HFF-Myc (cell line): ENCODE measurements at regions not wholly inside any gene's neighbourhood (a gene's known extent, or its start where the extent isn't known, plus 50 kb on each side); places are given as distances from the start of the nearest gene placed in this dataset.

Source experiments
- DNase-seq: peaks from one replicate; pipeline ENCODE4 v3.0.0-alpha.2; 2011; ENCODE audit warnings: low read depth; ENCODE audit errors: extremely low read depth
- H3K4me3 ChIP-seq: replicated peaks from 2 replicates; pipeline ENCODE4 v1.5.1; 2011; ENCODE audit warnings: low read depth, mild to moderate bottlenecking, control low read depth, low read length
- TF ChIP-seq, protein P1 (sequence below): IDR thresholded peaks from 2 replicates; pipeline ENCODE4 v1.5.1; 2012; ENCODE audit warnings: mild to moderate bottlenecking, low read depth, low read length, control low read depth; ENCODE audit errors: missing control alignments

DNA sequence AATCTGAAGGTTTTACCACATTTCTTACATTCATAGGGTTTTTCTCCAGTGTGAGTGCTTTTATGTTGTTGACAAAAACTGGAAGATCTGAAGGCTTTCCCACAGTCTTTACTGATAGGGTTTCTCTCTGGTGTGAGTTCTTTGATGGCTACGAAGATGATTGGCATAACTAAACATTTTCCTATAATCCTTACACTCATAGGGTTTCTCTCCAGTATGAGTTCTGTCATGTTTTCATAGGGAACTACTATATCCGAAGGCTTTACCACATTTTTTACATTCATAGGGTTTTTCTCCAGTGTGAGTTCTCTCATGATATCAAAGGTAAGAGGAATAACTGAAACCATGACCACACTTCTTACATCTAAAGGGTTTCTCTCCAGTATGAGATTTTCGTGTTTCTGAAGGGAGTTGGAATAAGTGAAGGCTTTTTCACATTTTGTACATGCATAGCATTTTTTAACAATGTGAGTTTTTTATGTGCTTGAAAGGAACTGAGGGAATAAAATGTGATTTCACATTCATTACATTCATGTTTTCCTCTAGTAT is 1987.7 kb downstream of the TP53TG3F start:
- DNase-seq: no peak
- no peak overlapping the region for H3K4me3 ChIP-seq
- TF ChIP-seq, protein P1, sequence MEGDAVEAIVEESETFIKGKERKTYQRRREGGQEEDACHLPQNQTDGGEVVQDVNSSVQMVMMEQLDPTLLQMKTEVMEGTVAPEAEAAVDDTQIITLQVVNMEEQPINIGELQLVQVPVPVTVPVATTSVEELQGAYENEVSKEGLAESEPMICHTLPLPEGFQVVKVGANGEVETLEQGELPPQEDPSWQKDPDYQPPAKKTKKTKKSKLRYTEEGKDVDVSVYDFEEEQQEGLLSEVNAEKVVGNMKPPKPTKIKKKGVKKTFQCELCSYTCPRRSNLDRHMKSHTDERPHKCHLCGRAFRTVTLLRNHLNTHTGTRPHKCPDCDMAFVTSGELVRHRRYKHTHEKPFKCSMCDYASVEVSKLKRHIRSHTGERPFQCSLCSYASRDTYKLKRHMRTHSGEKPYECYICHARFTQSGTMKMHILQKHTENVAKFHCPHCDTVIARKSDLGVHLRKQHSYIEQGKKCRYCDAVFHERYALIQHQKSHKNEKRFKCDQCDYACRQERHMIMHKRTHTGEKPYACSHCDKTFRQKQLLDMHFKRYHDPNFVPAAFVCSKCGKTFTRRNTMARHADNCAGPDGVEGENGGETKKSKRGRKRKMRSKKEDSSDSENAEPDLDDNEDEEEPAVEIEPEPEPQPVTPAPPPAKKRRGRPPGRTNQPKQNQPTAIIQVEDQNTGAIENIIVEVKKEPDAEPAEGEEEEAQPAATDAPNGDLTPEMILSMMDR: no peak

DNA sequence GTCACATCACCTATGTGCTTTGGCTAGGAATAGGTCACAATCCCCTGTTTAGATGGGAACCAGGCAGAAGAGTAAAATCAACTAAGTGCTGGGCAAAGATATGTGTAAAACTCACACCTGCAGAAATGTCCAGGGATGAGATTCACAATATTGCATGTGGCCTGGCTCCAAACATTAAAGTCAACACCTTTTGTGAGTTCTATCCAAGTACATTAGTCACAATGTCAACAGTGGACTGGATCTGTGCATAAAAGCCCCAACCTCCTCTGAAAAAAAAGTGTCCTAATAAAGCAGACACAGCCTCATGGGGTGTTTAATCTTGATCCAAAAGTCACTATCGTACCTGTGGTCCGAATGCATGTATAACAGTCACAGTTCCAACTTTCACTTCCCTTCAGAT is 1990.3 kb downstream of the TP53TG3F start:
- no peak overlapping the region for H3K4me3 ChIP-seq
- TF ChIP-seq, protein P1: no peak

DNA sequence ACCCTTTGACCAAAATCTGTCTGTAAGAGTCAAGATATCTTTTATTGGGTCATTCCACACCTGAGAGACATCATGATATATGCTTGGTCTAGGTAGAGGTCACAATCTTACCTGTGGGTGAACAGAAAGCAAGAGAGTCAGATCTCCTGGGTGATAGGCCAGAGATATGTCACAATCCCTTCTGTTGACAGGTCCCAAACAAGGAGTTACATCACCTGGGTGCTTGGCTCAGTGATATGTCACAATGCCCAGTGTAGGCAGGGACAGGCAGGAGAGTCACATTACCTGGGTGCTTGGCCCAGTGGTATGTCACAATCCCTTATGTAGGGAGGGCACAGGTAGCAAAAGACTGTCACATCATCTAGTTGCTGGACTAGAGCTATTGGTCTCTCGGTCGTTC is 1991.2 kb downstream of the TP53TG3F start:
- TF ChIP-seq, protein P1: no peak
- no peak overlapping the region for H3K4me3 ChIP-seq
- DNase-seq: no peak

More for the DNA sequence above, 1990.3 kb downstream of the TP53TG3F start:
- DNase-seq: no peak

DNA sequence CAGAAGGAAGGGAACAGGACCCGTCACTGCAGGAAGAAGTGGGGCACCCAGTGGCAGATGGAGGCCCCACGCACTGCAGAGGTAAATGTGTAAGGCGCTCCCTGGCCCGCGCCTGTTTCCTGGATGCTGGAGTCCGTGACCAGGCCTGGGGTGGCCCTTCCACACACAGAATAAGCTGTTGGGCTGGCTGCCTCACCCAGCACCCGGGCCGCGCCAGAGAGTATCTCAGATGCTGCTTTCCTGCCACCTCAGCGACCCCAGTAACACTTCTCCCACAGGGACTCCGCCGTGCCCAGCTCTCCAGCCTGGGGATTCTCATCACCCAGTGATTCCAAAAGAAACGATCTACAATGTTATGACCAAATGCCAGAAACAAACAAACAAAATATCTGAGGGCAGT is 1993.1 kb downstream of the TP53TG3F start:
- no peak for DNase-seq
- TF ChIP-seq, protein P1: no peak
- H3K4me3 ChIP-seq: no peak overlapping the region

DNA sequence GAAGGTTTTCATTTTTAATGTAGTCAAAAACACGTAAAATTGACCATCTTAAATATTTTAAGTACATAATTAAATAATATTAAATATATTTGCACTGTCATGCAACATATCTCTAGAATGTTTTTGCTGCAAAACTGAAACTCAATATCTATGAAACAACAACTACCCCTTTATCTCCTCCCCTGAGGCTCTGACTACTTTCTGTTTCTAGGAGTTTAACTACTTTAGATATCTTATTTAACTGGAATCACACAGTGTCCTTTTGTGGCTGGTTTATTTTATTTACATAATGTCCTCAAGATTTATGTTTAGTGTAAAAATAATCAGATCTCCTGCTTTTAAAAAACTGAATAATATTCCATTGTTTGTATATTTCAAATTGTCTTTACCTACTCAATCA is 2003.9 kb downstream of the TP53TG3F start:
- H3K4me3 ChIP-seq: no peak overlapping the region
- DNase-seq: no peak
- TF ChIP-seq, protein P1: no peak

DNA sequence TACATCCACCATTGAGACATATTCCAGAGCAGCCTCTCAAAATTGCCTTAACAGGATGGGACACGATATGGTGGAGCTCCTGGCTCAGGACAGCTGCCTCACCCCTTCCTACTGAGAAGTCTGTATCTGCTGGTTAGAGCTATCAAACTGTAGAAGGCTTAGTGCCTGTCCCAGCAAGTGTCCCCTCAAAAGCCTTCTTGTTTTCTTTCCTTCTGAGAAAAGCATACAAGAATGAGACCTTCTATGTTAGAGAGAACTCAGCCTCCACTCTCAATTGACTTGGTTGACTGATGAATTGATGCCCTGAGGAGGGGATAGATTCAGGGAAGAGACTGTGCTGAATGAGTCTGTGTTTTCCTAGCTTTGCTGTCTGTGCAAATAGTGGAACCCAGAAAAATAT is 2020.9 kb downstream of the TP53TG3F start:
- TF ChIP-seq, protein P1: no peak
- no peak for DNase-seq
- H3K4me3 ChIP-seq: no peak overlapping the region

DNA sequence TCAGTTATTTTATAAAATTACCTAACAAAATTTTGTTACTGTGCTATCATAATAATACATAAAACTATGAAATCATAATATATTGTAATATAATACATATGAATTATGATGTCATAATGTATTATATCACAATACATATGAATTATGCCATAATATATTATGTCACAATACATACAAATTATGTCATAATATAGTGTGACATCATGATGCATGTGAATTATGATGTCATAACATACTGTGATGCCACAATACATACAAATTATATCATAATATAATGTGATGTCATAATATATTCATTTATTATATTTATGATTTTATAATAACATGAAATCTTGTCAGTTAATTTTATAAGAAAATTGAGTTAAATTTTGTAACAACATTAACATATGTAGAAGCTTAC is 2021.6 kb downstream of the TP53TG3F start:
- no peak for DNase-seq
- H3K4me3 ChIP-seq: no peak overlapping the region
- TF ChIP-seq, protein P1: no peak
